ENCODE measurements at regions not wholly inside any gene's neighbourhood (a gene's known extent, or its start where the extent isn't known, plus 50 kb on each side); places are given as distances from the start of the nearest gene placed in this dataset.
A peak's percentile ranks its signal among the peaks of the same experiment; 100 is the strongest.

DNA sequence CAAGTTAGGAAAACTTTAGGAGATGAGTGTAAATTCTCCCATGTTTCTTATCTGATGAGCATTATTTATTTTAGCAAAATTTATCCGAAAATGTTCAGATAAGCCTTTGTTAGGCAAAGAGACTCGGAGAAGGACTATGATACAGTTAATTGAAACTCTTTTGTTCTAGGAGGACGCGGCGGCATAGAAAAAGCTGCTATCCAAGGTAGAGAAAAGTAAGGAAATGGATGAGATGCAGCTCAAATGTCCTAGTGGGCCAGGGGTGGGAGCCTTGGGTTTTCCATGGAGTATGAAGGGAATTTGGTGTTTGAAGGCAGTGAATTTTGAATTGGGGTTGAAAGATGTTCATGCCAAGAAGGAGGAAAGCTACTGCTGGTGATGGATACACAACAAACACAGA, 1504.5 kb downstream of the AACS start:
- no peak for DNase-seq (ENCODE audit: low read depth in 2 of 2)

DNA sequence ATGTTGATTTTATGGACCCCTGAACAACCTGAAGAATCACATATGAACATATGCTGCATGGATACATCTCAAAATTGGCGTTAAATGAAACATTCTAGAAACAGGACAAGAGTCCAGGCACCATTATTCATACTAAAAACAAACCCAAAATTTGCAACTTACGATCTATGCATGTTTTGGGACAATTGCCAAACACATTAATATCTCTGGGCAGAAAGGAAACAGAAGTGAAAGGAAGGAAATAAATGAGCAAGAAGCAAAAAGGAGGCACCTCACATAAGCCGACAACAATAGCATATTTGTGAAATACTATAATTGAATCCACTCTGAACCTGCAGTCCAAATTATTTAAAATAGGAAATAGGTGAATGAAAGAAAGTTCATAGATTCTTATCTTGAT, 1505.3 kb downstream of the AACS start:
- DNase-seq (ENCODE audit: low read depth in 2 of 2): no peak

DNA sequence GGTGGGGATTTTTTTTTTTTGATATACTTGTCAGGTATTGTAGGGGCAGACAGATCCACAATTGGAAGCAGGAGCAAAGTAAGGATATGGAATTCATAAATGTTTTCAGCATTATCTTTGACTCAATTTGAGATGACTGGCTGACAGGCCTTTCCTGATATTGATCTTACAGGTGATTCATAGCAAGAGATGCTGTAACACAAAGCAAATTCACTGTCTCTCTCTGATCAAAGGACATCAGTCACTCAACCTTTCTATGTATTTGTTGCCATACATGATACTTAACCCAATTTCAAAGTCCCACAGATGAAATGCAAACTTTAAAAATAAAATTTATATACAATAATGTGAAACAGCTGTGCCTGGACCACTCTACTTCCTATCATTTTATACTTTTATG, 1506.9 kb downstream of the AACS start:
- no peak for DNase-seq (ENCODE audit: low read depth in 2 of 2)

DNA sequence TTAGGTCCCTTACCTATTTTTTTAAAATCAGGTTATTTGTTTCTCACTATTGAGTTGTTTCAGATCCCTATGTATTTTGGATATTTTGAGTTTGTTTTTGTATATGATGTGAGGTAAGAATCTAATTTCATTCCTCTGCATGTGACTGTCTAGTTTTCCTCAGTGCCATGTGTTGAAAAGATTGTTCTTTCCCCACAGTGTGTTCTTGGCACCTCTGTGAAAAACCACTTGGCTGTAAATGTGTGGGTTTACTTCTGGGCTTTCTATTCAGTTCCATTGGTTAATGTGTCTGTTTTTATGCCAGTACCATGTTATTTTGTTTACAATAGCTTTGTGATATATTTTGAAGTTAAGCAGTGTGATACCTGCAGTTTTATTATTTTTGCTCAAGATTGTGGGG, 1516.4 kb downstream of the AACS start:
- DNase-seq (ENCODE audit: low read depth in 2 of 2): no peak

DNA sequence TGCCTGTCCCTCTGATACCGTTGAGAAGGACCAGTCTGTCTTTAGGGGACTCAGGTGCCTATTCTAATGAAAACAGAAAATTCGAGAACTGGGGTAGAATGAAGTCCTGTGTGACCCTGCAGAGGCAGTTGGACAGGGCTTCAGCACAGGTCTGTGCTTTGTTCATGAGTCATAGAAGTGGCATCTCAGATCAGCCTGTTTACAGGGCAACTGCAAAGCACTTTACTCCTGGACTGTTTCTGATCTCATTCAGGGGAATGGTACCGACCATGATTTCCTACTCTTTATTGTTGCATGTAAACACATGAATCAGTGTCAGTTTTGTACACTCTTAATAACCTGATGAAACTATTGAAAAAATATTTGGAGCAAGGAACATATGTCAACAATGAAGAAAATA, 1517.0 kb downstream of the AACS start:
- DNase-seq (ENCODE audit: low read depth in 2 of 2): no peak

DNA sequence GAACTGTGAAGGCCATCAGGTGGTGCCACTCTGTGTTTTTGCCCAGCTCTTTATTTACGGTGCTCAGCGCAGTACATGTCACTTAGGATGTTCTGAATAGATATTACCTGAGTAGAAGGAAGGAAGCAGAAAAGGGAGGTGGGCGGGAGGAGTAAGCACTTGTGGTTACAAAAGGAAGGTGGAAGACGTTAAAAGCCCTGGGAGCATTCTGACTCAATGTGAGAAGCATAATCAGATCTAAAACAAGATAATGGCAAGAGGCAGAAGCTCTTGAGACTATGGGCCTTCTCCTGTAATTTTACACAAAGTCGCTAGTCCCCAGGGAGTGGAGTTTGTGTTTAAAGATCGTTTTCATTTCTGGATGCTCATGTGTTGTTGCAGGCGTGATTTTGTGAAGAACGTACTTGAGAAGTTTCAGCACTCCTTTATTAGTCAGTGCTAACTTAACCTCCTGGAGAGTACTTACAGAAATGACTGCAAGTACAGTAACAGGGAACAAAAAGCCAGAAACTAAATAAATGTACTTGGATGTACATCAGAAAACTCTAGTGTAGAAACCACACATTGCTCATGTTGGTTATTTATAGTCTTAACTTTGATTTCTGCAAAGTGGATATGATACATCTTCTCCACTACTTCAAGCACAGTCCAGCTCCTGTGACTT, 1523.5 kb downstream of the AACS start:
- no peak for DNase-seq (ENCODE audit: low read depth in 2 of 2)

DNA sequence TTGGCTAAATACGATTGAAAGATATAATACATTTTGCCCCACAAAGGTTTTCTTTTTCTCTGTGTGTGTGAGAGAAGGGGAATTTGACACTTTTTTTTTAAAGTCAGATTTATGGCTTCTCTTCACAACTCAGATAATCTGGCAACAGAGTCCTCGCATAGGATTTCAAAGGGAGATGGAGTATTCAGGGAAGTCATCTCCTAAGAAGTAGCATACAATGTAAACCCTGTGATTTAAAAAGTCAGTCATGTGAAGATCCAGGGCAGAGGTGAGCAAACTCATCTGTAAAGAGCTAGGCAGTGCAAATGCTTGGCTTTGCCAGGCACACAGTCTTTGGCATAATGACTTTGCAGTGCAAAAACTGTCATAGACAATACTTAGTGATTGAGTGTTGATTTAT, 1526.3 kb downstream of the AACS start:
- no peak for DNase-seq (ENCODE audit: low read depth in 2 of 2)

DNA sequence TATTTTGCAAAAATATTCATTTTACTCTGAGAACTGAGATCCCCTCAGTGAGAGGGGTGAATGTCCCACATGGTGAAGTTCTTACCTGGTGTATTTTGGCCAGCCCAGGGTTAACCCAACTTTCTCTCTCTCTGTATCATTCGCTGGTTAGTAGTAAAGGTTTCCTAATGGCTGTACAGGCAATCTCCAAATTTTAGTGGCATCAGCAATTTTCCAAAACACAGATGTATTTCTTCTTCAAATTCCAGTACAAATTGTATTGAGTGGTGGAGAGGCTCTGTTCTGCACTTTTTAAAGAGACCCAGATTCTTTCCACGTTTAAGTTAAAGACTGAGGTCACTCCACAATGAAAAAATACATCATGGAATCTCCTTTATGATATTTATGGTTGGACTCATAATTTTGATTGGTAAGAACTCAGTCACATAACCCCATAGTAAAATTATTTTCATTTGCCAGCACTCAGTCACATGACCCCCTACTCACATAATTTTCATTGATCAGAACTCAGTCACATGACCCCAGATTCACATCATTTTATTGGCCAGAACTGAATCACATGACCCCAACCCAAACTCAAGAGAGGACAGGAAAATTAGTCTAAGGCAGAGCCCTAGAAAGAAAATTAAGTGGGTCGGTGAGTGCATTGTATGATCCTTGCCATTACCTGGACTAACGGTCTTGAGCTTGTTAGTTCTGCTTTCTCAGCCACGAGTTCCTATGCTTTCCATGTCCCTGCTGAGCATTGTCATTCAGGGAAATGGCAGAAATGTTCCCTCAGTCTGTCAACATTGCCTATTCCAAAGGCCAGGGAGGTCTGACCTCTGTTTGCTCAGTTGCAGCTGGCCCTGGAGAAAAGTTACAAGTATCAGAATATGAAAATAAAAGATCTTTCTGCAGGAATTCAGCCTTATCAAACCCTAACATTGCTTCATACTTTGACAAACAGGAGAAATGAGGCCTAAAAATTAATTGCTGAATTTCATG, 1536.2 kb downstream of the AACS start:
- DNase-seq (ENCODE audit: low read depth in 2 of 2): no peak

DNA sequence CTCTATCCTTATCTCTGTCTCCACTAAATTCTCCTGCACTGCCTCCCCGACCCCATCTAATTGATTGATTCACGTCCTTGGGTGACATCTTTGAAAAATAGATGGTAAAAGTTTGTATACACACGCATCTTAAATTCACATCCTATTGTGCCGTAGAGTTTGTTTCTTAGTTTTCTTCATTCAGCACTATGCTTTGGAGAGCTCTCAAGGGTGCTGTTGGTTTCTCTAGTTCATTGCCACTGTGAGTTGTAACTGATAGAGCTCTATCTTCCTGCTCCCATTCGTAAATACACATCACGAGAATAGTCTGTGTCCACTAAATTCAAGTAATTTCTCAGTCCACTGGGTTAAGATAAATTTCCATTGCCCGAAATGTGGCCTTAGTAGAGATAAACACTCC, 1537.4 kb downstream of the AACS start:
- no peak for DNase-seq (ENCODE audit: low read depth in 2 of 2)

DNA sequence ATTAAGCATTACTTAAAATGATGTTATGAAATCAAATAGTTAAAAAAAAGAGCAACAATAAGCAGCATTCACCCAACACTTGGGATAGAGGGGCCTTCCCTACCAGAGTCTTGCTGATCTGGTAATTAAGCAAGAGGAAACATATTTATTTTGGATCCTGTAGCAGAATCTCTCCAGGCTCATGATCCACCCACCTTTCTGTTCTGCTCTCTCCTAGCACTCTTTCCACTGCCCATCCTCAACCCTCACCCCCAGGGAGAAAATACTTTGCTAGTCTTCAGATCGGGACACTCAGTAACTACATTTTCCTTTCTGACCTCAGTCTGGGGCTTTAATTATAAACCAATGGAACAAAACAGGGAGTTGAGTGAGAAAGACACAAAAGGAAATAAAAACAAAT, 1541.9 kb downstream of the AACS start:
- DNase-seq (ENCODE audit: low read depth in 2 of 2): no peak

DNA sequence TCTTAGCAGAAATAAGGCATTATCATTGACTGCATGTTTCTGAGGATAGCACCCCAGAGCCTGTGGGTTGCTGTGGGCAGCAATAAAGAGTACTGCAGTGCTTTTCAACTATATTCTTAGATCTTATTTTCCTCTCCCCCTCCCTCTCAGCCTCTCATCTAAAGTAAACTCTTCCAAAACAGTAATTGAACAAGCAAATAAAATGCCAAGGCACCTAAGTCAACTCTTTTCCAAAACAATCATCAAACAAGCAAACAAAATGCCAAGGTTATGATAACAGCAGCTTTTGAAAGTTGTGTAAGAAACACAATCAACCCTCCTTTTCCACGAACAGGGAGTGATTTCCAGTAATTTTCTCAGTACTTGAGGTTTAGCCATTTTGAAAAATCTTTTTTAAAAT, 1542.6 kb downstream of the AACS start:
- no peak for DNase-seq (ENCODE audit: low read depth in 2 of 2)

DNA sequence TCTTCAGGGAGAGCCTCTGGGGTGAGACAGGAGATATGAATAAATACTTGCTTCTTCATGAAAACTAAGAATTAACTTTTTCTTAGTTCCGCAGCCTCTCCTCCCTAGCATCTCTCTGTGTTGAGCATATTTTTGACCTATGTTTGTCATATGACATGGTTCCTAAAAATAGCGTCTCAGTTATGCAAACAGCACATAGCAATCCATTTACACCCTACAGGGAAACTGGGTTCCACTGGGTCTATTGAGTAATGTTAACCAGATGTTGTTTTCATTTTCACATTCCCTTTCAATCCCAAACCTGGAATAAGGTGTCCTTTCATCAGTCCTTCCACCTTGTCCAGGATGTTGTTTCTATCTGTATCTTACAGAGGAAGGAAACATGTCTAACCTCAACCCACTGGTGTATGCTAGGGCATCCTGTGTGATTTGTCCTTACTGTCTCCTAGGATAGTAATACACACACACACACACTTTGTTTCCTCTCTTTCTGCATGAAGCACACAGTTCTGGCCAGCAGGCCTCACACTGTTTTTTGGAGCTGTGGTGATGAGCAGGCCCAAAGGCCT, 1543.5 kb downstream of the AACS start:
- DNase-seq (ENCODE audit: low read depth in 2 of 2): no peak

DNA sequence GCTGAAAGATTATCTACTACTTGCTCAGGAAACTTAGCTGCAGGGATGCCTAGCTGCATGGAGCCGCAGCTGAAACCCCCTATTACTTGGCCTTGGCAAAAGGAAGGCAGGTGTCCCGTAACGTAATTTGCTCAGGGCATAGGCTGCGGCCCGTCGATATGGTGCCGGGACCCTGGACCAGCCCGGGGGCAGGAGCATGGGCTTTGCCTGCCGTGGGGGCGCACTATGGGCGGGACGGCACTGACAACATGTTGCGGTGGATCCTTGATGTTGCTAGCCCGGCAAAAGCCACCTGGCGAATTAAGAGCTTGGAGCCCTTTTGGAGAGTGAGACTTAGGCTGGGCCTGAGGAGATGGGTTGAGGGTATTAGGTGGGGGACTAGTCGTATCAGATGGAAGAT, 1551.2 kb downstream of the AACS start:
- DNase-seq (ENCODE audit: low read depth in 2 of 2): no peak

DNA sequence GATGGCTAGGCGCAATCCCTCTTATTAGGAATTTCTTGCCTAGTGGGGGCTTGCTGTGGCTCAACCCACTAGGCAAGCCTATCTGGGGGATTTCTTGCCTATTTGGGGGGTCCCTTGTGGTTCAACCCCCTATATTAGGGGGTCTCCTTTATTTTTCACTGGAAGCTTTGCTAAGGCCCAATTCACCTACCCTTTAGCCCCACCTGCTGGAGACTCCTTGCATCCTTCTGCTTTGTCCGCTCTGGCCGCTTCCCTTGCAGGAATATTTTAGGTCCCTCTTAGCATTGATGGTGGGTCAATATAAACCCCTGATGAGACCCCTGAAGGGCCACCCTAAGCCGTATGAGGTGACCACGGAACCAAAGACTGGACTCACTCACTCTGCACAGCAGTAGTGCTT, 1552.1 kb downstream of the AACS start:
- no peak for DNase-seq (ENCODE audit: low read depth in 2 of 2)

DNA sequence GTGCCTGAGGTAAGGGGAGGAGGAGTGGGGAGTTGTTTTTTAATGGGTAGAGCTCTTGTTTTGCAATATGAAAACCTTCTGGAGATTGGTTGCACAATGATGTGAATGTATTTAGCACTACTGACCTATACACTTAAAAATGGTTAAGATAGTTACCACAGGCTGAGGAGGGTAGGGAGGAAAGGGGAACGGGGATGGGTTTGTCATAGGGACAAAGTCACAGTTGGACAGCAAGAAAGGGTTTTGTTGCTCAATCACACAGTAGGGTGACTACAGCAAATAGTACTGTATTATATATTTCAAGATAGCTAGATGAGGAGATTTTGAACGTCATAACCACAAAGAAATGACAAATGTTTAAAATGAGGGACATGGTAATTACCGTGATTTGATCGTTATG, 1562.4 kb downstream of the AACS start:
- DNase-seq (ENCODE audit: low read depth in 2 of 2): no peak

DNA sequence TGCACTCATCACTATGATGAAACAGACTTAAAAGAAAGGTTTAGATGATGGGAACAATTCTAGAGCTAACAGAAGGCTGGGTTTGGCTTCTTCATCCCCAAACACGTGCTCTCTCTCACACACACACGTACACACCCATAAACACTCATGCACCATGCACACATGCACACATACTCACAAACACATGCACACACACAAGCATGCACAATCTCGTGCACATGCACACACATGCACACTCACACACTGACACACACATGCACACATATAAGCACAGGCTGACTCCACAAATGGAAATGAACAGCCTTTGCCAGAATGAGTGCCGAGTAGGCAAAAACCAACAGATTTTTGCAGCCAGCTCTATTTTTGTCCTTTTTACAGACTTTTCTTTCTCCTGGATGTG, 1571.6 kb downstream of the AACS start:
- DNase-seq (ENCODE audit: low read depth in 2 of 2): no peak

DNA sequence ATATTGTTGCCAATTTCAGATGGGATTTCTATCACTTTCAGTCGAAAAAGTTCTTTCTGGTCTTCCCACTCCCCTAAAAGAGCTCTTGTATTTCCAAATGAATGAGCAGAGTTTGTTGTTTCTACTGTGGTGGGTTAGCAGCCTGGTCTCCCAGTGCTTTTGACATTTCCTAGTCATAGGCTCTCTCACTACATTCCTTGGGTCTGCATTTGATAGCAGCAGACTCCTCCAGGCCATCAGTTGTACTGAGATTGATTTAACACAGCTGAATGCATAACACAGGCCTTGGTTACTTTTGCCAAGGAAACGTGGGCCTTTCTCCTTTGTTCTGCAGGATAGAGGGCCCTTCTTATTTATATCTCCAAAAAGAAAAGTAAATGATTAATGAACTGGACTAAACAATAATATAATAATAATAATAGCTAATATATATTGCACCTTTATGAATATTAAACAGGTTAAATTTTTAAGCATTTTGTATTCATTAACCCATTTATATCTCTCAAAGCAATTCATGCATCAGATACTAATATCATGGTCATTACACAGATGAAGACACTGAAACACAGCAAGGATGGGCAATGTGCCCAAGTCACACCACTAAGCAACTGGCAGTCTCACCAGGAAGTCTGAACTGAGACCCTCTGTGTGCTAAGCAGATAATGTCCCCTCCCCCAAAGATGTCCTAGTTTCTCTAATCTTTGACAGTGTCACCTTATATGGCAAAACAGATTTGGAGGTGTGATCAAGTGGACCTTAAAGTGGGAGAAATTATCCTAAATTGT, 1579.2 kb downstream of the AACS start:
- no peak for DNase-seq (ENCODE audit: low read depth in 2 of 2)

DNA sequence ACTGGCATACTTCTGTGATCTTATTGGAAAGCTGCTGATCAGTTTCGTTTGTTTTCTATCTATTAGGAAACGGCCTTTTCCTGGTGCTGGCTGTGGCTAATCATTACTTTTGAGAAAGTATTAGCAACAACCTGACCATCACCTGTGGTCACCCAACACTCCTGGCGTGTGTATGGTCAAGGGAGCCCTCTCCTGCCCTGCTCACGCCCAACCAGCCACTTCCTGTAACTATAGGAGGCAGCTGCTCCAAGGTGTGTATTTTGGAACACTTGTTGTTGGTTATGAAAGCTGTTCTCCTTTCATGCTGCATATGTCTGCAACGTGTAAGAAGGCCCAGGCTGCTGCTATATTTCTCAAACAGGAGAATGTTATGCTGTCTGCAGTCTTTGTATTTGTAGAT, 1582.8 kb downstream of the AACS start:
- DNase-seq (ENCODE audit: low read depth in 2 of 2): no peak

DNA sequence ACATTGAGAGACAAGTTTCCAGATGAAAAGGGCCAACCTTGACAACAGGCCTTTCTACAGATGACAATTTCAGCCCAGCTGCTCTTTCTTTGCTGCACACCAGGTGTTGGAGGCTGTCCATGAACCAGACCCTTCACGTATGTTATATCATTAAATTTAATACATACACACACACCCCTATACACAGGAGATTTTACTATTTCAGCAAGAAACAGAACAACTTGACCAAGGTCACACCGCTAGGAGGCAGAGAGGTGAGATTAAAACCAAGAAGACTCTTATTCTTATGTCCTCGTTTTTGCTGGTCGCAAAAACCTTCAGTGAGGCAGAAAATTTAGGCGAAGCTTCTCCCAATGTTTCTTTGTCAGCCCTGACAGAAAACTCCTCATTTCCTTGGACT, 1585.9 kb downstream of the AACS start:
- DNase-seq (ENCODE audit: low read depth in 2 of 2): no peak

DNA sequence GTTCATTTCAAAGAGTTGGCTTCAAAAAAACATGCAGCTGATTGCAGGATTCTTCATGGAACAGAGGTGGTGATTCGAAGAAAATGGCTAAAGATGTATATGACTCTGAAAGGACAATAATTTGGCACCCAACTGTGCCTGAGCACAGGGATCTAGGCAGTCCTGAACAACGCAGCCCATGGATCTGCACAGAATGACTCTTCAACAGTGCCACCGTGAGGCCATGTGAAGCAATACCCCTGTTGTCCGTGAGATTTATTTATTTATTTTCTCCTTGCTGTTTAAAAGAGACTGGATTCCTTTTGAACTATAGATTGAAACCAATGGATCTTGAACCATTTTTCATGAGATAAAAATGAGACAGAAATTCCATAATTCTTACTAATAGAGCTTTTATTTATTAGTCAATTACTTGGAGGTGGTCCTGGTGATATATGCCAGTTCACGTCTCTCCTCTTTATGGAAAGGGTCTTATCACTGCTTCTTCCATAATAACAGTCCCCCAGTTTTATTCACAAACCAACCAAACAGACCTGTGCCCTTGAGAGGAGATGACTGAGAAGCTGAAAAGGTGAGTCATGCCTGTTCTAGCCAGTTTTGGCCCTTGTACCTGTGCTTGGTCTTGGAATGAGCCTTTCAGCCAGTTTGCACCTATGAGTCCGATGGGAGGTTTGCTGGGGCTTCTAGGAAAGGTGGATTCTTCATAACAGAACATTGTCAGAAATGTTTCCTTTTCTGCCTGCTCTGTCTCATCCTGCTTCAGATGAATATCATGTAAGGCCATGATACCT, 1598.3 kb downstream of the AACS start:
- no peak for DNase-seq (ENCODE audit: low read depth in 2 of 2)

DNA sequence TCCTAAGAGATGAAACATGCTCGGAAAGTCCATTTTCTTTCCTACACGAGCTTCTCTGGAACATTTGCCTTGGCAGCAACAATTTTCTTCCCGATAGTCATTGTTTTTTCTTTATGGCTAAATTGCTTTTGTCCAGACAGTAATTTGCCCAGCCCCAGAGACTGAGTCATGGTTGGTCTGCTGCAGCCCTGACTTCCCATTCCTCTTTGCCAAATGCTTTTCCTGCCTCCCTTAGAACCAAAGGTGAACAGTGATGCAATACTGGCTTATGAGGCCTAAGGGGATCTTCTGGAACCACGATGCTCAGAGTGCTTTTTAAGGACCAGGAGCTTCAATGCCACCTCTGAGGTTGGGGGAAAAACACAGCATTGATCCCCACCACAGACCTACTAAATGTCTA, 1599.6 kb upstream of the TMEM132C start:
- DNase-seq (ENCODE audit: low read depth in 2 of 2): peak; percentile 23 to 36
